C4-2B (cell line): ENCODE measurements at regions not wholly inside any gene's neighbourhood (a gene's known extent, or its start where the extent isn't known, plus 50 kb on each side); places are given as distances from the start of the nearest gene placed in this dataset.

Source experiments
- H3K27ac ChIP-seq: fragments of 450-650 bp; 2 replicates; pipeline ENCODE4 v1.5.1; 2017
- ZFX ChIP-seq: fragments of 450-650 bp; IDR thresholded peaks from 2 replicates; pipeline ENCODE4 v1.6.1; 2017
- TF ChIP-seq, protein P1 (sequence below): fragments of 450-650 bp; conservative IDR thresholded peaks from 2 replicates; pipeline ENCODE4 v1.5.1; 2017; ENCODE audit warnings: mild to moderate bottlenecking

- TF ChIP-seq ZFX = no peak
- TF ChIP-seq, protein P1, sequence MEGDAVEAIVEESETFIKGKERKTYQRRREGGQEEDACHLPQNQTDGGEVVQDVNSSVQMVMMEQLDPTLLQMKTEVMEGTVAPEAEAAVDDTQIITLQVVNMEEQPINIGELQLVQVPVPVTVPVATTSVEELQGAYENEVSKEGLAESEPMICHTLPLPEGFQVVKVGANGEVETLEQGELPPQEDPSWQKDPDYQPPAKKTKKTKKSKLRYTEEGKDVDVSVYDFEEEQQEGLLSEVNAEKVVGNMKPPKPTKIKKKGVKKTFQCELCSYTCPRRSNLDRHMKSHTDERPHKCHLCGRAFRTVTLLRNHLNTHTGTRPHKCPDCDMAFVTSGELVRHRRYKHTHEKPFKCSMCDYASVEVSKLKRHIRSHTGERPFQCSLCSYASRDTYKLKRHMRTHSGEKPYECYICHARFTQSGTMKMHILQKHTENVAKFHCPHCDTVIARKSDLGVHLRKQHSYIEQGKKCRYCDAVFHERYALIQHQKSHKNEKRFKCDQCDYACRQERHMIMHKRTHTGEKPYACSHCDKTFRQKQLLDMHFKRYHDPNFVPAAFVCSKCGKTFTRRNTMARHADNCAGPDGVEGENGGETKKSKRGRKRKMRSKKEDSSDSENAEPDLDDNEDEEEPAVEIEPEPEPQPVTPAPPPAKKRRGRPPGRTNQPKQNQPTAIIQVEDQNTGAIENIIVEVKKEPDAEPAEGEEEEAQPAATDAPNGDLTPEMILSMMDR = no peak
- no peak overlapping the region for H3K27ac ChIP-seq
Observed at GRCh38 chr13:74187564-74187963, 53.4 kb upstream of the KLF12 start.

- no peak for TF ChIP-seq ZFX
- TF ChIP-seq, protein P1 = no peak
- H3K27ac ChIP-seq = no peak overlapping the region
Observed at GRCh38 chr13:74184283-74184682, 50.1 kb upstream of the KLF12 start.
